Mesothelial cell of epicardium (in vitro differentiated cells): ENCODE measurements at regions not wholly inside any gene's neighbourhood (a gene's known extent, or its start where the extent isn't known, plus 50 kb on each side); places are given as distances from the start of the nearest gene placed in this dataset.

Experiments
- DNase-seq, 2 experiments: peaks; one replicate each; pipeline ENCODE4 v3.0.0; 2021; ENCODE audit warnings: low spot score in 2 of 2; ENCODE audit not compliant: unreplicated experiment in 2 of 2
- H3K27ac Mint-ChIP-seq: 2 replicates; pipeline ENCODE4 v1.8.0; 2021; ENCODE audit warnings: mixed read lengths
- H3K27me3 Mint-ChIP-seq: 2 replicates; pipeline ENCODE4 v1.8.0; 2021; ENCODE audit warnings: low read depth, mixed read lengths
- H3K36me3 Mint-ChIP-seq: 2 replicates; pipeline ENCODE4 v1.8.0; 2021; ENCODE audit warnings: mixed read lengths
- H3K4me1 Mint-ChIP-seq: 2 replicates; pipeline ENCODE4 v1.8.0; 2021; ENCODE audit warnings: mixed read lengths
- H3K4me3 Mint-ChIP-seq: 2 replicates; pipeline ENCODE4 v1.8.0; 2021; ENCODE audit warnings: mild to moderate bottlenecking, moderate library complexity, mixed read lengths
- H3K9me3 Mint-ChIP-seq: 2 replicates; pipeline ENCODE4 v1.8.0; 2021; ENCODE audit warnings: mixed read lengths
- CTCF ChIP-seq: fragments of 200-600 bp; sonication (generic); IDR thresholded peaks from one replicate; pipeline ENCODE4 v1.5.0; 2021; ENCODE audit warnings: antibody characterized with exemption; ENCODE audit not compliant: unreplicated experiment

DNA sequence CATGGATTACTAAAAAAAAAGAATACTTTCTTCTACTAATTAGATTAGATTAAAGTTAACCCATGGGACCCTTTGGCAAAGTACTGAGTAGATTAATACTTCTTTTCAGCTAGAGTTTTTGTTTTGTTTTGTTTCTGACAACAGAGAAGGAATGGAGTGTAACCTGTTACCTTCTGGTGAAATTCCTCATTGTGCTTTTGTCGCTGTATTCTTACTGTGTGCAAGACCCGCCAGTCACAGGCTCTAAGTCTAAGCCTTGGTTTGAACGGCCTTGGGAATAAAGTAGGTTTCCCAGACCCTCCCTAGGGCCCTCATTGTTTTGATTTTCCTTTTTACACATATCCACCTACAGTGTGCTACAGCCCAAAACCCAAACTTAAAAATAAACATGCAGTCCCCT lies 171.1 kb upstream of the IL12A start:
- Mint-ChIP-seq H3K9me3 (no peaks in the 10 kb centered on the region), H3K4me1 (peaks cover 38% of the 10 kb centered on the region), H3K27me3 (no peaks in the 10 kb centered on the region), H3K36me3 (peaks cover 3% of the 10 kb centered on the region), H3K4me3 (no peak overlapping the region), H3K27ac (peak overlapping the region; percentile 80)
- DNase-seq: no peak
- TF ChIP-seq CTCF: no peak

GRCh38 chr3:159818399-159818798 lies 170.2 kb upstream of the IL12A start:
- peaks cover 3% of the 10 kb centered on the region for H3K36me3 Mint-ChIP-seq
- H3K27me3 Mint-ChIP-seq: no peaks in the 10 kb centered on the region
- no peak overlapping the region for H3K27ac Mint-ChIP-seq
- no peaks in the 10 kb centered on the region for H3K9me3 Mint-ChIP-seq
- H3K4me3 Mint-ChIP-seq: no peak overlapping the region
- no peak for TF ChIP-seq CTCF
- no peak for DNase-seq
- peaks cover 45% of the 10 kb centered on the region for H3K4me1 Mint-ChIP-seq

GRCh38 chr3:159818997-159819500 lies 169.6 kb upstream of the IL12A start:
- TF ChIP-seq CTCF: no peak
- Mint-ChIP-seq H3K4me3 (no peak overlapping the region), H3K27ac (peak overlapping the region; percentile 13), H3K36me3 (peaks cover 3% of the 10 kb centered on the region), H3K4me1 (peaks cover 51% of the 10 kb centered on the region), H3K27me3 (no peaks in the 10 kb centered on the region), H3K9me3 (no peaks in the 10 kb centered on the region)
- DNase-seq: no peak

GRCh38 chr3:159819676-159820075 lies 169.0 kb upstream of the IL12A start:
- H3K27ac Mint-ChIP-seq: peak overlapping the region; percentile 14
- H3K4me1 Mint-ChIP-seq: peaks cover 57% of the 10 kb centered on the region
- H3K36me3 Mint-ChIP-seq: peaks cover 3% of the 10 kb centered on the region
- H3K9me3 Mint-ChIP-seq: no peaks in the 10 kb centered on the region
- no peaks in the 10 kb centered on the region for H3K27me3 Mint-ChIP-seq
- TF ChIP-seq CTCF: no peak
- no peak overlapping the region for H3K4me3 Mint-ChIP-seq
- no peak for DNase-seq

GRCh38 chr3:159821110-159821509 lies 167.5 kb upstream of the IL12A start:
- H3K27ac Mint-ChIP-seq: peak overlapping the region; percentile 35
- no peaks in the 10 kb centered on the region for H3K9me3 Mint-ChIP-seq
- TF ChIP-seq CTCF: no peak
- no peak overlapping the region for H3K4me3 Mint-ChIP-seq
- peaks cover 67% of the 10 kb centered on the region for H3K4me1 Mint-ChIP-seq
- H3K27me3 Mint-ChIP-seq: no peaks in the 10 kb centered on the region
- no peak for DNase-seq
- no peaks in the 10 kb centered on the region for H3K36me3 Mint-ChIP-seq

DNA sequence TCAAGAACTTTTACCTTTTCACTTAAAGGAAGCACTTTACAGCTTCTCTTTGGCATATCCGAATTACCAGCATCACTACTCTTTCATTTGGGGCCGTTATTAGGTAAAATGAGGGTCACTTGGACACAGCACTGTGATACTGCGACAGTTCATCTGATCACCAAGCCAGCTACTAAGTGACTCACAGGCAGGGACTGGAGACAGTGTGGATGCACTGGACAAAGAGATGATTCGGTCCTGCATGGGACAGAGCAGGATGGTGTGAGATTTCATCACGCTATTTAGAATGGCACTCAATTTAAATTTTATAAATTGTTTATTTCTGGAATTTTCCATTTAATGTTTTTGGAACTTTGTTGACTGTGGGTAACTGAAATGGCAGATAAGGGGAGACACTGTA lies 166.9 kb upstream of the IL12A start:
- H3K27ac Mint-ChIP-seq: no peak overlapping the region
- no peak for TF ChIP-seq CTCF
- no peaks in the 10 kb centered on the region for H3K9me3 Mint-ChIP-seq
- H3K36me3 Mint-ChIP-seq: no peaks in the 10 kb centered on the region
- peaks cover 63% of the 10 kb centered on the region for H3K4me1 Mint-ChIP-seq
- no peak overlapping the region for H3K4me3 Mint-ChIP-seq
- no peaks in the 10 kb centered on the region for H3K27me3 Mint-ChIP-seq
- DNase-seq: no peak
